HCT116 (cell line): ENCODE measurements at regions not wholly inside any gene's neighbourhood (a gene's known extent, or its start where the extent isn't known, plus 50 kb on each side); places are given as distances from the start of the nearest gene placed in this dataset.

Source experiments
- ATAC-seq: fragments of 200-7000 bp; cut with Tn5 transposase; 2 replicates; pipeline ENCODE4 v1.9.1; 2020; ENCODE audit warnings: mild to moderate bottlenecking, moderate library complexity
- BruUV-seq: library from RNA; stranded (reverse); fragments of 400-500 nt; replicated peaks from 2 replicates; lab custom pipeline; 2021; lab: Mats Ljungman, UMichigan
- CTCF ChIA-PET: fragments of 300-600 bp; sonication (Branson Sonifier 250); formaldehyde crosslinking; loops from one replicate; lab custom pipeline; 2021; ENCODE audit warnings: antibody characterized with exemption; lab: Charles Lee
- POLR2A ChIA-PET: fragments of 300-600, 350-600 bp; sonication (Branson Sonifier 250); formaldehyde crosslinking; loops from one replicate; lab custom pipeline; 2021; ENCODE audit warnings: antibody characterized with exemption; lab: Charles Lee
- RAD21 ChIA-PET, 2 experiments: fragments of 300-600 bp; sonication (Branson Sonifier 250); formaldehyde crosslinking; loops; one replicate each; lab custom pipeline; 2023; ENCODE audit warnings: low total read pairs in 2 of 2; ENCODE audit not compliant: uncharacterized antibody in 2 of 2, unreplicated experiment in 2 of 2, low non-redundant PET in 1 of 2; lab: Charles Lee
- DNase-seq: peaks from one replicate; pipeline ENCODE4 v3.0.0-alpha.2; 2010; ENCODE audit warnings: low read depth, low spot score
- H2AFZ ChIP-seq: fragments of 200-600 bp; shearing (Covaris generic), sonication (generic); 2 replicates; pipeline ENCODE4 v1.6.1; 2017; ENCODE audit warnings: low read depth, mixed run types, mixed read lengths, antibody characterized with exemption, low read length; ENCODE audit not compliant: poor library complexity, severe bottlenecking
- H3K27ac ChIP-seq: 2 replicates; pipeline ENCODE4 v1.5.1; 2012; ENCODE audit warnings: low read depth, low read length
- H3K27me3 ChIP-seq: fragments of 200-600 bp; sonication (generic); 2 replicates; pipeline ENCODE4 v1.6.1; 2016; ENCODE audit warnings: mixed run types, low read length, mixed read lengths; ENCODE audit not compliant: insufficient read depth
- H3K36me3 ChIP-seq, 2 experiments: fragments of 200-500 bp in 1 of 2; fragments of 200-600 bp in 1 of 2; sonication (Bioruptor generic) in 1 of 2; sonication (generic) in 1 of 2; 2 replicates each; pipeline versions ENCODE4 v1.5.1 to v1.6.1; 2014 to 2016; ENCODE audit warnings: low read length in 2 of 2, inconsistent platforms in 1 of 2, mixed read lengths in 1 of 2, mixed run types in 1 of 2; ENCODE audit not compliant: insufficient read depth in 2 of 2, control insufficient read depth in 1 of 2
- H3K4me1 ChIP-seq, 2 experiments: fragments of 200-600 bp in 1 of 2; sonication (generic) in 1 of 2; 2 replicates each; pipeline versions ENCODE4 v1.5.1 to v1.6.1; 2012 to 2017; ENCODE audit warnings: low read length in 2 of 2, inconsistent platforms in 1 of 2, mild to moderate bottlenecking in 1 of 2, mixed read lengths in 1 of 2, mixed run types in 1 of 2, moderate library complexity in 1 of 2; ENCODE audit not compliant: insufficient read depth in 2 of 2, control insufficient read depth in 1 of 2
- H3K4me2 ChIP-seq: fragments of 200-600 bp; sonication (generic); 2 replicates; pipeline ENCODE4 v1.6.1; 2017; ENCODE audit warnings: mixed run types, low read length, mixed read lengths
- H3K4me3 ChIP-seq, 2 experiments: fragments of 200-600 bp in 1 of 2; sonication (generic) in 1 of 2; replicated peaks in 1 of 2; 2 replicates each; pipeline ENCODE4 v1.5.1; 2011 to 2016; ENCODE audit warnings: low read length in 2 of 2, control low read depth in 1 of 2, low read depth in 1 of 2, mild to moderate bottlenecking in 1 of 2, mixed read lengths in 1 of 2, mixed run types in 1 of 2
- H3K79me2 ChIP-seq: fragments of 200-600 bp; sonication (generic); 2 replicates; pipeline ENCODE4 v1.6.1; 2017; ENCODE audit warnings: mild to moderate bottlenecking, mixed run types, low read length, moderate library complexity, mixed read lengths; ENCODE audit not compliant: insufficient read depth
- H3K9ac ChIP-seq: fragments of 200-600 bp; sonication (generic); 2 replicates; pipeline ENCODE4 v1.6.1; 2016; ENCODE audit warnings: low read length, mixed read lengths
- H3K9me2 ChIP-seq: fragments of 200-600 bp; sonication (generic), shearing (Covaris generic); 2 replicates; pipeline ENCODE4 v1.6.1; 2017; ENCODE audit warnings: mixed run types, mild to moderate bottlenecking, moderate library complexity; ENCODE audit not compliant: insufficient read depth
- H3K9me3 ChIP-seq, 2 experiments: fragments of 200-500 bp in 1 of 2; fragments of 200-600 bp in 1 of 2; sonication (Bioruptor generic) in 1 of 2; sonication (generic) in 1 of 2; 2 replicates each; pipeline ENCODE4 v1.6.1; 2014 to 2017; ENCODE audit warnings: low read length in 2 of 2, mixed read lengths in 2 of 2, inconsistent platforms in 1 of 2, low read depth in 1 of 2, mild to moderate bottlenecking in 1 of 2, mixed run types in 1 of 2, moderate library complexity in 1 of 2; ENCODE audit not compliant: control insufficient read depth in 1 of 2, insufficient read depth in 1 of 2
- H4K20me1 ChIP-seq: fragments of 200-600 bp; sonication (generic), shearing (Covaris generic); 2 replicates; pipeline ENCODE4 v1.6.1; 2017; ENCODE audit warnings: mixed run types, mild to moderate bottlenecking, moderate library complexity; ENCODE audit not compliant: insufficient read depth
- CBX3 ChIP-seq: IDR thresholded peaks from 2 replicates; pipeline ENCODE4 v1.6.1; 2012; ENCODE audit warnings: low read depth
- CEBPB ChIP-seq: IDR thresholded peaks from 2 replicates; pipeline ENCODE4 v1.6.1; 2012; ENCODE audit warnings: low read depth
- EGR1 ChIP-seq: IDR thresholded peaks from 2 replicates; pipeline ENCODE4 v1.6.1; 2012; ENCODE audit warnings: low read depth
- EZH2 ChIP-seq: fragments of 200-600 bp; sonication (generic); IDR thresholded peaks from 2 replicates; pipeline ENCODE4 v1.6.1; 2017; ENCODE audit warnings: antibody characterized with exemption, mixed run types
- EZH2phosphoT487 ChIP-seq: fragments of 200-600 bp; IDR thresholded peaks from 2 replicates; pipeline ENCODE4 v1.6.1; 2018; ENCODE audit warnings: antibody characterized with exemption, borderline replicate concordance
- FOSL1 ChIP-seq: IDR thresholded peaks from 2 replicates; pipeline ENCODE4 v1.6.1; 2012; ENCODE audit warnings: low read depth
- JUND ChIP-seq: IDR thresholded peaks from 2 replicates; pipeline ENCODE4 v1.6.1; 2012
- MAX ChIP-seq: IDR thresholded peaks from 2 replicates; pipeline ENCODE4 v1.6.1; 2012
- POLR2A ChIP-seq: IDR thresholded peaks from 2 replicates; pipeline ENCODE4 v1.7.0; 2011; ENCODE audit warnings: borderline replicate concordance; ENCODE audit not compliant: insufficient read depth, insufficient read length; ENCODE audit errors: extremely low read depth
- POLR2AphosphoS5 ChIP-seq: IDR thresholded peaks from 2 replicates; pipeline ENCODE4 v1.6.1; 2011; ENCODE audit warnings: mild to moderate bottlenecking, low read depth, low read length, moderate library complexity
- RAD21 ChIP-seq: IDR thresholded peaks from 2 replicates; pipeline ENCODE4 v1.6.1; 2012; ENCODE audit warnings: low read depth, mild to moderate bottlenecking
- SIN3A ChIP-seq: IDR thresholded peaks from 2 replicates; pipeline ENCODE4 v1.6.1; 2012; ENCODE audit warnings: low read depth
- SP1 ChIP-seq: IDR thresholded peaks from 2 replicates; pipeline ENCODE4 v1.6.1; 2012; ENCODE audit warnings: low read depth
- TCF7L2 ChIP-seq: IDR thresholded peaks from 2 replicates; pipeline ENCODE4 v1.7.0; 2011; ENCODE audit warnings: borderline replicate concordance, inconsistent platforms; ENCODE audit not compliant: insufficient read depth, insufficient read length; ENCODE audit errors: extremely low read depth
- ZFX ChIP-seq: fragments of 450-650 bp; IDR thresholded peaks from 2 replicates; pipeline ENCODE4 v1.6.1; 2017
- intact Hi-C: fragments of 100-400 bp; cut with micrococcal nuclease; formaldehyde crosslinking; loops from 2 replicates; pipeline ENCODE4 v1.10.0; 2022
- TF ChIP-seq, protein P1 (sequence below): IDR thresholded peaks from 2 replicates; pipeline ENCODE4 v1.6.1; 2012; ENCODE audit warnings: low read depth
- TF ChIP-seq, protein P2 (sequence below), 3 experiments: fragments of 200-600 bp in 1 of 3; sonication (generic) in 1 of 3; IDR thresholded peaks in 2 of 3; conservative IDR thresholded peaks in 1 of 3; 2 replicates each; pipeline ENCODE4 v1.5.1; 2012 to 2017; ENCODE audit warnings: low read depth in 2 of 3, low read length in 2 of 3, antibody characterized with exemption in 1 of 3, borderline replicate concordance in 1 of 3, control low read depth in 1 of 3, mild to moderate bottlenecking in 1 of 3, mixed read lengths in 1 of 3, mixed run types in 1 of 3, moderate library complexity in 1 of 3; ENCODE audit not compliant: insufficient read depth in 1 of 3
- TF ChIP-seq, protein P3 (sequence below): IDR thresholded peaks from 2 replicates; pipeline ENCODE4 v1.6.1; 2012

- H3K4me2 ChIP-seq = no peak overlapping the region
- ATAC-seq = no peak
- H3K9me2 ChIP-seq = no peaks in the 10 kb centered on the region
- no peak overlapping the region for H3K4me3 ChIP-seq
- intact Hi-C loops = no loop called here
- DNase-seq = no peak
- H3K36me3 ChIP-seq = no peaks in the 10 kb centered on the region
- H2AFZ ChIP-seq = no peak overlapping the region
- no TSS peak for BruUV-seq
- no peaks in the 10 kb centered on the region for H3K79me2 ChIP-seq
- ChIA-PET CTCF (no interaction called here), RAD21 (no interaction called here), POLR2A (no interaction called here)
- no peaks in the 10 kb centered on the region; the same call in 1 of the 2 replicates for H4K20me1 ChIP-seq
- H3K4me1 ChIP-seq = no peaks in the 10 kb centered on the region
- H3K27me3 ChIP-seq = no peaks in the 10 kb centered on the region
- H3K27ac ChIP-seq = no peak overlapping the region
- TF ChIP-seq FOSL1 (no peak), RAD21 (no peak), JUND (no peak)
- H3K9ac ChIP-seq = no peak overlapping the region
- H3K9me3 ChIP-seq = no peaks in the 10 kb centered on the region; a peak in 2 of 4 replicates
These were observed 271.7 kb upstream of the DOK6 start for GRCh38 chr18:69128978-69129377.

DNA sequence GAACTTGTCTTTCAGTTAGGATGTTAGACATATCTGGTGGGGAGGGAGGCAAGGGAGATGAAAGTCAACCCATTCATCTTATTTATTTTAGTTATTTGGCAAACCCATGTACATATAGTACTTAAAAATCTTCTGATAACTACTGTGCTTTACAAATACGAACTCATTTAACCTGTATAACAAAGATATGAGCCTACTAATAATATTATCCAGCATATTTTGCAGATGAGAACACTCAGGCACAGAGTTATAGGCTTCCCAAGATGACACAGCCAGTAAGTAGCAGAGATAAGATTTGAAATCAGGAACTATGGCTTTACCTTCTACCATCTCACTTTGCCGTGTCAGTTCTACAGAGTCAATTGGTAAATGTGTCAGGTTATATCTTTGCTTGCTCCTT is 262.6 kb upstream of the DOK6 start:
- no peaks in the 10 kb centered on the region; the same call in 1 of the 2 replicates for H4K20me1 ChIP-seq
- H3K27ac ChIP-seq = no peak overlapping the region
- H3K4me1 ChIP-seq = no peaks in the 10 kb centered on the region
- no peak overlapping the region for H2AFZ ChIP-seq
- no peaks in the 10 kb centered on the region for H3K27me3 ChIP-seq
- H3K36me3 ChIP-seq = no peaks in the 10 kb centered on the region; a peak in 1 of 4 replicates
- intact Hi-C loops = no loop called here
- no peak overlapping the region for H3K4me2 ChIP-seq
- no peaks in the 10 kb centered on the region for H3K79me2 ChIP-seq
- CTCF ChIA-PET = no interaction called here
- POLR2A ChIA-PET = no interaction called here
- no peaks in the 10 kb centered on the region for H3K9me2 ChIP-seq
- DNase-seq (no peak), ATAC-seq (no peak)
- no peak overlapping the region for H3K4me3 ChIP-seq
- no peak overlapping the region for H3K9ac ChIP-seq
- BruUV-seq = no TSS peak
- RAD21 ChIA-PET = no interaction called here
- no peaks in the 10 kb centered on the region; a peak in 1 of 4 replicates for H3K9me3 ChIP-seq
- TF ChIP-seq CBX3 (no peak), EZH2phosphoT487 (no peak), POLR2A (no peak), POLR2AphosphoS5 (no peak), TCF7L2 (no peak), EGR1 (no peak), ZFX (no peak), SIN3A (no peak), JUND (no peak), SP1 (no peak), MAX (no peak), EZH2 (no peak), CEBPB (no peak)
- TF ChIP-seq, protein P1, sequence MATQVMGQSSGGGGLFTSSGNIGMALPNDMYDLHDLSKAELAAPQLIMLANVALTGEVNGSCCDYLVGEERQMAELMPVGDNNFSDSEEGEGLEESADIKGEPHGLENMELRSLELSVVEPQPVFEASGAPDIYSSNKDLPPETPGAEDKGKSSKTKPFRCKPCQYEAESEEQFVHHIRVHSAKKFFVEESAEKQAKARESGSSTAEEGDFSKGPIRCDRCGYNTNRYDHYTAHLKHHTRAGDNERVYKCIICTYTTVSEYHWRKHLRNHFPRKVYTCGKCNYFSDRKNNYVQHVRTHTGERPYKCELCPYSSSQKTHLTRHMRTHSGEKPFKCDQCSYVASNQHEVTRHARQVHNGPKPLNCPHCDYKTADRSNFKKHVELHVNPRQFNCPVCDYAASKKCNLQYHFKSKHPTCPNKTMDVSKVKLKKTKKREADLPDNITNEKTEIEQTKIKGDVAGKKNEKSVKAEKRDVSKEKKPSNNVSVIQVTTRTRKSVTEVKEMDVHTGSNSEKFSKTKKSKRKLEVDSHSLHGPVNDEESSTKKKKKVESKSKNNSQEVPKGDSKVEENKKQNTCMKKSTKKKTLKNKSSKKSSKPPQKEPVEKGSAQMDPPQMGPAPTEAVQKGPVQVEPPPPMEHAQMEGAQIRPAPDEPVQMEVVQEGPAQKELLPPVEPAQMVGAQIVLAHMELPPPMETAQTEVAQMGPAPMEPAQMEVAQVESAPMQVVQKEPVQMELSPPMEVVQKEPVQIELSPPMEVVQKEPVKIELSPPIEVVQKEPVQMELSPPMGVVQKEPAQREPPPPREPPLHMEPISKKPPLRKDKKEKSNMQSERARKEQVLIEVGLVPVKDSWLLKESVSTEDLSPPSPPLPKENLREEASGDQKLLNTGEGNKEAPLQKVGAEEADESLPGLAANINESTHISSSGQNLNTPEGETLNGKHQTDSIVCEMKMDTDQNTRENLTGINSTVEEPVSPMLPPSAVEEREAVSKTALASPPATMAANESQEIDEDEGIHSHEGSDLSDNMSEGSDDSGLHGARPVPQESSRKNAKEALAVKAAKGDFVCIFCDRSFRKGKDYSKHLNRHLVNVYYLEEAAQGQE = no peak
- TF ChIP-seq, protein P2, sequence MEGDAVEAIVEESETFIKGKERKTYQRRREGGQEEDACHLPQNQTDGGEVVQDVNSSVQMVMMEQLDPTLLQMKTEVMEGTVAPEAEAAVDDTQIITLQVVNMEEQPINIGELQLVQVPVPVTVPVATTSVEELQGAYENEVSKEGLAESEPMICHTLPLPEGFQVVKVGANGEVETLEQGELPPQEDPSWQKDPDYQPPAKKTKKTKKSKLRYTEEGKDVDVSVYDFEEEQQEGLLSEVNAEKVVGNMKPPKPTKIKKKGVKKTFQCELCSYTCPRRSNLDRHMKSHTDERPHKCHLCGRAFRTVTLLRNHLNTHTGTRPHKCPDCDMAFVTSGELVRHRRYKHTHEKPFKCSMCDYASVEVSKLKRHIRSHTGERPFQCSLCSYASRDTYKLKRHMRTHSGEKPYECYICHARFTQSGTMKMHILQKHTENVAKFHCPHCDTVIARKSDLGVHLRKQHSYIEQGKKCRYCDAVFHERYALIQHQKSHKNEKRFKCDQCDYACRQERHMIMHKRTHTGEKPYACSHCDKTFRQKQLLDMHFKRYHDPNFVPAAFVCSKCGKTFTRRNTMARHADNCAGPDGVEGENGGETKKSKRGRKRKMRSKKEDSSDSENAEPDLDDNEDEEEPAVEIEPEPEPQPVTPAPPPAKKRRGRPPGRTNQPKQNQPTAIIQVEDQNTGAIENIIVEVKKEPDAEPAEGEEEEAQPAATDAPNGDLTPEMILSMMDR (IDR thresholded peaks at IDR 0.05 in 2 of 3, conservative IDR thresholded peaks at IDR 0.05 in 1 of 3; ENCODE audit: borderline replicate concordance in 1 of 3, insufficient read depth in 1 of 3, low read depth in 2 of 3, low read length in 2 of 3) = no peak
- TF ChIP-seq, protein P3, sequence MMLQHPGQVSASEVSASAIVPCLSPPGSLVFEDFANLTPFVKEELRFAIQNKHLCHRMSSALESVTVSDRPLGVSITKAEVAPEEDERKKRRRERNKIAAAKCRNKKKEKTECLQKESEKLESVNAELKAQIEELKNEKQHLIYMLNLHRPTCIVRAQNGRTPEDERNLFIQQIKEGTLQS = no peak
